ENCODE measurements at regions not wholly inside any gene's neighbourhood (a gene's known extent, or its start where the extent isn't known, plus 50 kb on each side); places are given as distances from the start of the nearest gene placed in this dataset.

- TF ChIP-seq POLR2AphosphoS5 (IDR thresholded peaks at IDR 0.05), result no peak
- TF ChIP-seq POLR2A (IDR thresholded peaks at IDR 0.05), result no peak
- no peak for TF ChIP-seq CTCF (IDR thresholded peaks at IDR 0.05 in 8 of 11, conservative IDR thresholded peaks at IDR 0.05 in 3 of 11)
Observed at GRCh38 chr18:78790511-78790910, 189.1 kb upstream of the SALL3 start.

Measured in spleen (tissue), 7 donors.